Effector CD8-positive, alpha-beta T cell (primary cell): ENCODE measurements at regions not wholly inside any gene's neighbourhood (a gene's known extent, or its start where the extent isn't known, plus 50 kb on each side); places are given as distances from the start of the nearest gene placed in this dataset.

ENCODE experiments used
- DNase-seq: peaks from one replicate; lab custom pipeline; 2025; lab: John Stamatoyannopoulos, UW

- DNase-seq: no peak
Measured at GRCh38 chr14:82445810-82446570, 912.3 kb upstream of the SEL1L start.

GRCh38 chr14:82447586-82447985 lies 913.9 kb upstream of the SEL1L start:
- DNase-seq: no peak

- DNase-seq: no peak
Measured at GRCh38 chr14:82449926-82450468, 916.3 kb upstream of the SEL1L start.

- DNase-seq: no peak
Measured at GRCh38 chr14:82451675-82452074, 918.0 kb upstream of the SEL1L start.

GRCh38 chr14:82482345-82482744 lies 948.7 kb upstream of the SEL1L start:
- no peak for DNase-seq

GRCh38 chr14:82488473-82488872 lies 954.8 kb upstream of the SEL1L start:
- DNase-seq: no peak

- no peak for DNase-seq
Measured at GRCh38 chr14:82490397-82490796, 956.7 kb upstream of the SEL1L start.

GRCh38 chr14:82492157-82492556 lies 958.5 kb upstream of the SEL1L start:
- DNase-seq: no peak

- DNase-seq: no peak
Measured at GRCh38 chr14:82500222-82500621, 966.6 kb upstream of the SEL1L start.

GRCh38 chr14:82501554-82501953 lies 967.9 kb upstream of the SEL1L start:
- DNase-seq: no peak

- no peak for DNase-seq
Measured at GRCh38 chr14:82502043-82502442, 968.4 kb upstream of the SEL1L start.

GRCh38 chr14:82504894-82505293 lies 971.2 kb upstream of the SEL1L start:
- DNase-seq: no peak

- no peak for DNase-seq
Measured at GRCh38 chr14:82510007-82510406, 976.4 kb upstream of the SEL1L start.

- DNase-seq: no peak
Measured at GRCh38 chr14:82511399-82511798, 977.7 kb upstream of the SEL1L start.

- no peak for DNase-seq
Measured at GRCh38 chr14:82520765-82521164, 987.1 kb upstream of the SEL1L start.

- DNase-seq: no peak
Measured at GRCh38 chr14:82521191-82521590, 987.5 kb upstream of the SEL1L start.

GRCh38 chr14:82528016-82528415 lies 994.4 kb upstream of the SEL1L start:
- no peak for DNase-seq

GRCh38 chr14:82533351-82533750 lies 999.7 kb upstream of the SEL1L start:
- no peak for DNase-seq

- DNase-seq: no peak
Measured at GRCh38 chr14:82536566-82536965, 1002.9 kb upstream of the SEL1L start.

- no peak for DNase-seq
Measured at GRCh38 chr14:82537831-82538230, 1004.2 kb upstream of the SEL1L start.

GRCh38 chr14:82546401-82546800 lies 1012.7 kb upstream of the SEL1L start:
- DNase-seq: no peak

- DNase-seq: no peak
Measured at GRCh38 chr14:82549306-82549990, 1015.8 kb upstream of the SEL1L start.

- DNase-seq: no peak
Measured at GRCh38 chr14:82562881-82563280, 1029.2 kb upstream of the SEL1L start.
